ENCODE measurements at regions not wholly inside any gene's neighbourhood (a gene's known extent, or its start where the extent isn't known, plus 50 kb on each side); places are given as distances from the start of the nearest gene placed in this dataset.

GRCh38 chr4:71275004-71275403 lies 63.8 kb upstream of the SLC4A4 start:
- no peak for DNase-seq (ENCODE audit: low read depth in 2 of 2)

GRCh38 chr4:71275570-71275969 lies 63.2 kb upstream of the SLC4A4 start:
- no peak for DNase-seq (ENCODE audit: low read depth in 2 of 2)

GRCh38 chr4:71277353-71277752 lies 61.5 kb upstream of the SLC4A4 start:
- no peak for DNase-seq (ENCODE audit: low read depth in 2 of 2)

GRCh38 chr4:71283642-71284257 lies 55.1 kb upstream of the SLC4A4 start:
- DNase-seq (ENCODE audit: low read depth in 2 of 2), result no peak

GRCh38 chr4:71287305-71287704 lies 51.5 kb upstream of the SLC4A4 start:
- DNase-seq (ENCODE audit: low read depth in 2 of 2), result no peak

- no peak for DNase-seq (ENCODE audit: low read depth in 2 of 2)
These were observed 49.9 kb upstream of the SLC4A4 start for GRCh38 chr4:71288875-71289274.
